GM21723 (cell line): ENCODE measurements at regions not wholly inside any gene's neighbourhood (a gene's known extent, or its start where the extent isn't known, plus 50 kb on each side); places are given as distances from the start of the nearest gene placed in this dataset.

Experiments used
- ATAC-seq: cut with Tn5 transposase; IDR thresholded peaks from one replicate; pipeline ENCODE4 v1.9.1; 2021; ENCODE audit warnings: mild to moderate bottlenecking, moderate library complexity; ENCODE audit not compliant: unreplicated experiment

DNA sequence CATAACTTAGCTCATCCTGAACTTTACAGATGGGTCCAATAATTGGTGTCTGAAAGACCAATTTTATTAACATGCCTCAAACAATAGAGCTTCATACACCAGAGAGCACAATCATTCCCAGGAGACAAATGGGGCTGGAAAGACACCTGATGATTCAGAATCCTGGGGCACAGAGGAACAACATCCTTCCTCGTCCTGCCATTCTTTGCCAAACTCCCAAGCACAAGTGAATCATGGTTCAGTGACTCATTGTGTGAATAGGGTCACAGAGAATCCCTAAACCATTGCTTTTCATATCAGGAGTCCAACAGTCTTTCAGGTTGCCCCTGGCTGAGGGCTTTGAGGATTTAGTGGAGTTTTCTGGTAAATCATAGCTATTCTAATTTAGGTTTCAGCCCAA is 266.4 kb upstream of the BMP2 start:
- ATAC-seq, result no peak

DNA sequence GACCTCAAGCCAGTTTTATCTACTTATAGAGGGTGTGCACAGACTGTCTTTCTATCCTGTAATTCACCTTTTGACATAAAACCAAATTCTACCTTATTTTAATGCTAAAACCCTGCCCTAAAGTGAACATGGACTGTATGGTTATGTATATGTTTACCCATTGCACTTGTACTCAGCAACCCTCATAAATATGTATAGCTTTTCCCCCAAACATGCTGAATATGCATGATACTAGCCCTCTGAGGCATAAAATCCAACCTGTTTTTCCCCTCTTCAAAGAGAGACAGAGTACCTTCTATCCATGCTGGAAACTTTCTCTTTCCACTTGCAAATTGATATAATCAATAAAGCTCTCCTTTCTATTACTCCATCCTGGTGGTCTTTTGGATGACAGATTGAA is 267.9 kb upstream of the BMP2 start:
- ATAC-seq, result no peak

DNA sequence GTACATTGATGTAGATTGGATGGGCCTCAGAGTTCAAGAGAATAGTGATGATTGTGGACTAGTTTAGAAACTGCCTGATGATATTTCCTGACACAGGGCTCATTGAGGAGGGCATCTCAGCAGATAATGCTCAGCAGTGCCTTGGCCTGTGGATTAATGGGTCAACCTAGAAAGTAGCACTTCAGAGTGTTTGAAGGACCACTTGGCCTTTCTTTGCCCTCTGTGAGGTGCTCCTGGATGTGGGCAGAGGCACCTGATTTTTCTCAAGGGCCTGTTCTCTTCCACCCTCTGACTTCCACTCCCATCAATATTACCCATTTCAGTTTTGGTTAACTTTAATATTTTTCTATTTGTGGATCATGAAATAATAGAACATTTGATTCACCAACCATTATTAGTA is 270.6 kb upstream of the BMP2 start:
- ATAC-seq, result no peak

DNA sequence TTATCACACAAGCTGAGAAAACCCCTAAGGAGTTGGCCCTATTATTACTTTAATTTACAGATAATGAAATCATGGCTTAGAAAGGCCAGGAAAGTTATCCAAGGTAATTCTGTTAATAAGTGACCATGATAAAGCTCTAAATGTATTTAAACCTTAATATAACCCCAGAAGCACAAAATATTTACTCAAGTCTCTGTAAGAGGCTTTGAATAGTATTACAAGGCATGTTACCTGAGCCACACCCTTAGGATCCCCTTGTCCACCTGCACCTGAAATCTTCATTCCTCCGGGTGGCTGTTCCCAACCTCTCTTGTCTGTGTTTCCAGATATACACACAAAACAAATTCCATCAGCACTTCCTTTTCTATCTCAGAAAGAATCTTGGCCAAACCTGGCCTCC is 271.6 kb upstream of the BMP2 start:
- ATAC-seq, result no peak

DNA sequence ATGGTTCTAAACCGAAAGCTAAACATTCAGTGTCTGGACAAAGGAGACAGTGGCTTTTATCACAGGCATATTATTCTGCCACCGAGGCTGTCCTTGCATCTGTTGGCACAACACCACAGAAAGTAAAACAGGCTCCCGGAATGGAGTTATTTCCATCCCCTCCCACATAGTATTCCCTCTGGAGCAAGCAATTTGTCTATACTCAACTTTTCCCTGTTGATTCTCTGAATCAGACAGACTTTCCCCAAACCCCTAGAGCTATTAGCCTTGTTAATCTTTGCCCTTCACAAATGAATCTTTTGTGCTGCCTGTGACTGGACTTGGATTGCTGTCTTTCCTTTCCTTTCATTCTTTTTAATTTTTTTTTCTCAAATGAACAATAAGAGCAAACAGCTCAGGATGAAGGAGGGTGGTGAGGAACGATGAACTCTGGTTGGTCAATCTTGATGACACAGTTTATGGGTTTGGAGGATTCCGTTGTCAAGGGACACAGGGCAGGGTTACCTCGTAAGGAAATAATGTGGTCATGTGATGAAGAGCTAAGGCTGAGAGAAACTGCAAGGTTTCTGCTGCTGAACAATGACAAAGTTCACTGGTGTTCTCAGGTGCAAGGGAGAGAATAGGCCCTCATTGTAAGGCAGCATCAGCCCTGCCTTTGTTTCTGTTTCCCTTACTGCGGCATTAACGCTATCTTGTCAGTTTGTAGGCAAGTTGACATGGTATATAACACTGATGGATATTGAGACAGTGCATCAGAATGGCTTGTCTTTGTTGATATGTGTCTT is 275.0 kb upstream of the BMP2 start:
- no peak for ATAC-seq

DNA sequence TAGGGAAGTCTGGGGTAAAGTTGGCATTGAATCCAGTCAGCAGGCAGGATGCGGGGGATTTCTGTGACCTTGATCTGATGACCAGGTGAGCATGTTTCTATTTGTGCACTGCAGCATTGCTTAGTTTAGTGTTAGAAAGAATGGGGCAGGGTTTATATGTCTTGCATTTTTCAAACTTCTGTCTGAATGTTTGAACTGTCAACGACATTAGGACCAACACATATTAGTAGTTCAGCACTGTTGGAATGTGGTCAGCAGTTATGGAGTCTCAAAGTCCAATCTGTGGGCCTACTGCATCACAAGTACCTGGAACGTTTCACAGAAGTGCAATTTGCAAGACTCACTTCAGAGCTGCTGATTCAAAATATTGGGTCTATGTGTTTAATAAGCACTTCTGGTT is 276.6 kb upstream of the BMP2 start:
- no peak for ATAC-seq

DNA sequence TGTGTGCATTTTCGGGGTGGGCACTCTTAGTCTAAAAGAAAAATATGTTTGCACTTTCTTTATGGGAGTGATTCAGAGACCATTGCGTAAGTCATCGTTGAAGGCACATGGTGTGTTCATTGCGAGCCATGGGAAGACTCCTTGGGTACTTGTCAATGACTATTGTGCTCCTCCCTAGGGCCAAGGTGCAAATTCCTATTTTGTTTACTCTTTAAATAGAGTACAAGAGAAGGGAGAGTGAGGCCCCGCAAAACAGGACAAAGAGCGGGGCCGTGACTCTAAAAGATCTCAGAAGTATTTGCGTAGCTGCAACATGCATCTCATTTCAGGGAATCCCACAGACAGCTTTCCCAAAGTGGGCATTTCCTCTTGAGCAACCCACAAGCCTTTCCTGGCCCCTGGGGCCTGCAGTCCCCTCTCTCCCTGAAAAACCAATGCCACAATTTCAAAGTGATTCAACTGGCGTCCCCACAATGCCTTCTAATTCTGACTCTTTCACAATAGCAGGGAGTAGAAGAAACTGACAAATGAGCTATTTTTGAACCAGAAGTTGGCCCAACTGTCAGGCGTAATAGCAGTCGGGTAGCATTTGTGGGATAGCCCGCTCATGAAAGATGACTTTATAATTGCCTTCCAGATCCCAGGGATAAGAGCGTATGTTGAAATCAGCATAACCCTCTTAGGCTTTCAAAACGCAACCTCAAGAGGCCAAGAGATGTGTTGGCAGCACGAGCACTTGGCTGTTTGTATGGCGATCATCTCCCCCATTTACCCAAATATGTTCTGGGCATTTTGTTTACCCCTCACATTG is 277.9 kb upstream of the BMP2 start:
- no peak for ATAC-seq

DNA sequence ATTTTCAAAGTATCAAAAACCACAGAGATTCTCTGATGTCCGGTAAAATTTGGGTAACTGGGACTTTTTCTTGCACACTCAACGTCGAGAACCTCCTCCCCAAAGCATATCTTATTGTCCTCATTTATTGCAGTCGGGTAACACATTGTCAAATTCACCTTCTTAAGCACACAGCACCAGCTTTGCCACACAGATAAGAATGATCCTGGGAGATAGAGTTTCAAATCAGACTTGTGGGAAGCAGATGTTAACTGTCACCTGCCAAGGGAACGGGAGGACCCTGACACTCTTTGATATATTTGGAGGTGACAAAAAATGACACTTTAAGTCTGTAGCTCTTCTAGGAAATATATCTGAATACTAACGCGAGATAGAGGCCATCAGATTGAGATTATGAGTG is 282.1 kb upstream of the BMP2 start:
- no peak for ATAC-seq

DNA sequence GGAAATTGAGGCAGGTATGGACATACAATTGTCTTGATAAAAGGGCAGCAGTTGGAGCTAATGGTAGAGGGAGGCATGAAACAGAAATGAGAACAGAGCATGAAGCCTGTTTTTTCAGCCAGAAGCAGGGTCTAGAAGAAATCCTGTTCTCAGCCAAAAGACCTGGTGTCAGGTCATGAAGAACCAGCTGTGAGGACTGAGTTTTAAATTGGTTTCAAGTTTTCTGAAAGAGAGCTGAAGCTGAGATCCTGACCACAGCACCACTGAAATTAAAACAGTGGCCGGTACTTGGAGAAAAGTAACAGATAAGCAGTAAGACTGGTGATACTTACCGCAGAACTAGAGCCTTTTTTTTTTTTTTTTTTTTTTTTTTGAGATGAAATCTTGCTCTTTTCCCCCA is 283.8 kb upstream of the BMP2 start:
- no peak for ATAC-seq

DNA sequence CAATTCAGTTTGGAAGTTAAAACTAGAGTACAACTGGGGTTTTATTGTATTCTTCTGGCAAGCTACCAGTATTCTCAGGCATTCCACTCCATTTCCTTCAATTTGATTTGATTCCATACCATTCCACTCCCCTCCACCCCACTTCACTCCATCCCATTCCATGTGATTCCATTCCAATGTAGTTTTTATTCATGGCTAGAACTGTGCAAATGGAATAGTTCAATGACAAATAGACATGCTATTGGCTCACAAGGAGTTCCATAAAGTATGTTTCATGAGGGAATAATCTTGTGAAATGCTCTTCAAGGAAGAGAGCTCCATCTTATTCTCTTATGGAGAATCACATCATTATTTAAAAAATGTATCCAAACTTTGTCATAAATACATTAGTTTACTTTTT is 285.0 kb upstream of the BMP2 start:
- no peak for ATAC-seq

DNA sequence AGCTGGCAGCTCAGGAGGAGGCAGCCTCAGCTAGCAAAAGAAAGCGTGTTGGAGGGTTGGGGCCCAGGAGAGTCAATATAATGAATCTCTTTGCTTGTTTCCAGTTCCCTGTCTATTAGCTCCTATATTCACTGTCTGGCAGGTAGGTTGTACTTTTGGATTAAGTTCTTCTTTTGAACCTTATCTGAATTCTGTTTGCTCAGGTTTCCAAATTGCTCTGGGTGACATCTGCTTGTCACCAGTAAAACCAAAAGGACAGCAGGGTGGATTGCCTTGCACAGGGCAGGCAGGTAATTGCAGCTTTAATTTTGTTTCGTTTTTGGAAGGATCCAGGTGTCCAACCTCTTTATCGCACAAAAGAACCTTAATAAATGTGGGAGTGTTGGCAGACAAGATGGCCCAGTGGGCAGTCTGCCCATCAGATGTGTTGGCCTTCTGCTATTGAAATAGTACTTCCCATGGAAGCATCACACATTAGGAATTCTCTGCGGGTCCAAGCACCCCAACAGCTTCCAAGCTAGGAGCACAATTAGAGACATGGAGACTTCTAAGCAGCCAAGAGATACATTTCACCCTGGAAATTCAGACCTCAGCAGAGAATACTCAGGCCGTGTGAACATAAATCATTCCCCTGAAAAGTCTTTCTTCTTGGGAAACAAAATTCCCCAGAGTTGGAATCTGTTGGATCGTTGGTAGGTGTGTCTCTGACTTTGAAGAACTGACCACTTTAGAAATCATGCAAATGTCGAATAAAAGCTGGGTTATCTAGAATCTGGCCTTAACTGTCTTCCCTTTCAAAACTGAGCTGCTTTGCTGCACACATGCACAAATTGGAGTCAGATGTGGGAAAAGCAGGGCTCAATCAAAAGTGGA is 286.9 kb upstream of the BMP2 start:
- no peak for ATAC-seq

DNA sequence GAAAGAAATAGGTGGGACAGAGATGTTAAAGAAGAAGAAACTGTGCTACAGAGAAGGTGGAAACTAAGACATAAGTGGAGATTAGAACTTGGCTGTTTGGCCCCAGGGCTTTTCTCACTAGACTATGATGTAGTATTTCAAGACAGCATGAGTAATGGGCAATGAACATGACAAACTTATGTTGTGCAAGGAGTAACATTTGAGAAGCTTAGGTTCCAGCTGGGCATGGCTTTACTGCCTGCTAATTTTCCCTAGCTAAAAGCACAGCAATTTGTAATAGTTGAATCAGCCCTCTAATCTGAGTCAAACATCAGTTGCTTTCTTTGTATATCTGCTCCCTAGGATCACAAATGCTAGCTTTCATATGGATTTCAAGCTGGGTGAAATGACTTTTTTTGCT is 294.3 kb upstream of the BMP2 start:
- ATAC-seq, result no peak

DNA sequence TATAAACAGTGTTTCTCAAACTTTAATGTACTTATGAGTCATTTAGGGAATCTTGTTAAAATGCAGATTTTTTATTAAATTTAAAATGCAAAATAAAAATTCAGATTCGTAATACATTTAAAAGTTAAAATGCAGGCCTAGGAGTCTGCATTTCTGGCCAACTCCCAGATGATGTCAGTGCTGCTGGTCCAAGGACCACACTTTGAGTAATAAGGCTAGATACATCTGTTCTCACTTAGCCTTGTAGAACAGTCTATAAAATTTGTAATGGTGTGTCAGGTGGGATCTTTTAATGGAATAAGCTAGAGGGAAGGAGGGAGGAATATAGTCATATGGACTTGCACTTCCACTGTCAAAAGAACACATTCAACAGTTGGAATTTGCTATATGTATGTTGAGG is 295.6 kb upstream of the BMP2 start:
- ATAC-seq, result no peak

DNA sequence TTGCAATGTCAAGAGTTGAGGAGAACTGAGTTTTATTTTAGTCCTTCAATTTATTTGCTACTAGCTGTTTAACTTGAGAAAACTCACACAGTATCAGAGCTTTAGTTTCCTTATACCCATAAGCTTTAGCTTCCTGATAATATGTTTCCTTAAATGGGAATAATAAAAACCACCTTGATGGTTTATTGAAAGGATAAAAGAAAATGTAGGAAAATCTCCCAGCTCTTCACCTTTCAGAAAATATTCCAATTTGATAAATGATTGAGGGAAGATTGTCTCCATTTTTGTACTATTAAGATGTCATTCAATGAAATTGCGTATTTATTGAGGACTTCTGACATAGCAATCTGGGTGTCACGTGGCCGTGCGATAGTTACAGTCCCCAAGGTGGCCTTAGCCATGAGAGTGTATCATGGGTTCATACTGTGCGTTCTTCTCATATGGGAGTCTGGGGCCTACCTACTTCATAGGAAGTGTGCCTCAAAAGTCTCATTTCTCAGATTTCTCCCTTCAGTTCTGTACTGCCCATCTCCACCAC is 296.3 kb upstream of the BMP2 start:
- ATAC-seq, result no peak

DNA sequence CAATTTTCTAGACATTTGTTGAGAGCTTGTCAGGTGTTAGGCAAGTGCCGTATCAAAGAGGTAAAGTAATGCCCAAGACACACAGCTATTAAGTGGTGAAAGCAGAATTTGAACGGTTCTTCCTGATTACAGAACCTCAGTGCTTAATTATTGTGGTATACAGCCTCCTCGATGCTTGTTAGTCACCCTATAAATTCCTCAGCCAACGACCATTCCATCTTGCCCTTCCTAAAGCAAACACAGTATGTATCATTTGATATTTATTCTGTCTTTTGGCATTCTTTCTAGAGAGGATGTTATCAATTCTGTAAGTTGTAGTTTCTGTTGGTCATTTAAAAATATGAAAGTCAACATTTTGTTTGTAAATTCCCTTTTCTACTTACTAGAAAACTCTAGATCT is 297.8 kb upstream of the BMP2 start:
- ATAC-seq, result no peak

DNA sequence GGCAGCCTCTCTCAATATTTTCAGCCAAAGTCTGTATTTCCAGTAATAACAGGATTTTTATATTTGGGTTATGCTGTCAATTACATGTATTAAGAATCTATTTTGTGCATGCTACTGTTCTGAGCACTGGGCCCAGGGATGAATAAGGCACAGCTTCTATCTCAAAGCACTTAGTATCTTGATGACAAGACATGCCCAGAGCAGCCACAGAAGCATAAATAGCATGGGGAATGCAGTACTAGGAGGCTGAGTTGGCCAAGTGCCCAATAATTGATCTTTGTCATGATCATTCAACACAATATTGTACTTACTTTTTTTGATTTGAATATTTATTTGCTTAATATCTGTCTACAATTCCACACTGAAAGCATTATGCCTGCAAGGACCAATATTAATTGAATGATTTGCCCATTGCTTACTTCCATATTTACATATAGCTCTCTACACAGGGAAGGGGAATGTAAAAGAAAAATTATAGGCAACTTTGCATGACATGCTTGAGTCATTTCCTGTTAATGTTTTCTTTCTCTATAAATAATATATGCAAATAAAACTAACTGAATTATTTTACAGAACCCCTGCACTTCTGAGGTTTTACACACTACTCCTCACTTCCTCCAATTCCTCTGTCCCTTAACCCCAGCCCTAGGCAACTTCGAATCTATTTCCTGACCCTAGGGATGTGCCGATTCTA is 298.9 kb upstream of the BMP2 start:
- no peak for ATAC-seq

DNA sequence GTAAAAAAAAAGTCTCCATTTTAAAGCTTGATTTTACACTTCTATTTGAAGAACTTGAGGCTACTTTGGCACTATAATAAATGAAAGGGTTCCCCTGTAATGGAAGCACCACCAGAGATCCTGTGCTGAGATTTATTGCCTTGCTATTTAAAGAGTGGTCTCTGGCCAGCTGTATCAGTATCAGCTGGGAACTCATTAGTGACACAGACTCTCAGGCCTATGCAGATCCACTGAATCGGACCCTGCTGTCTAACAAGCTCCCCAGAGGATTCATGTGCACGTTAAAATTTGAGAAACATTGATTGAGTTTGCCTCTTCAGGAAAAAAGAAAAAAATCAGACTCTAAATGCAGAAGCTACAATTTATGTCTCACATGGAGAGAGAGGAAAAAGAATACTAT is 299.9 kb upstream of the BMP2 start:
- ATAC-seq, result no peak

DNA sequence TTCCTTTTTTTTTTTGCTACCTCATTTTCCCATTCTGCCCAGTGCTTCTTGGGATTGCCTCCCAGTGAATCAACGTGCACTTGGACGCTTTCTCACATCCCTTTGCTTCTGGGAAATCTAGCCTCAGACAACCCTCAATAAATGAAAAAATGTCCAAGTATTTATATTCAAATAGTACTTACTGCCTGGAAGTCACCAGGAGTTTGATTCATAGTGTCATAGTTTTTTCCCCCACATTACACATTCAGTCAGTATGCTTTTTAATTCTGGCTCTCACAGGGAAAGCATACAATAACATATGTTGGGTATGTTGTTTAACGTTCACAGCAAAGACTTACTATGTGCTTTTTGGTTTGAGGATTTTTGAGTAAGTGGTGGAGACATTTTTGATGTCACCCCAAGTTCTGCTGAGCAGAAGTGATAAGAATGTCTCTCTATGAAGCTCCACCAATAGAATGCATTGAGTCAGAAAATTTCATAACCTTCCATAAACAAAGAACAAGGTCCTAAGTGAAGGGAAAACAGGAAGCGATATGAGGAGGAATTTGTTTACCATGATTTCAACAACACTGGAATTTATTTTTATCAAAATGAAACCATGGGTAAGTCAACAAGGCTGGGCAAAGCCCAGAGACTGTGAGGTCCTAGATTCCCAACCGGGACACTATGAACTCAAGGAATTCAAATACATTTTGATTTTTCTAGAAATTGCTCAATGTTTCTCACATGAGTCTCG is 301.2 kb upstream of the BMP2 start:
- no peak for ATAC-seq

DNA sequence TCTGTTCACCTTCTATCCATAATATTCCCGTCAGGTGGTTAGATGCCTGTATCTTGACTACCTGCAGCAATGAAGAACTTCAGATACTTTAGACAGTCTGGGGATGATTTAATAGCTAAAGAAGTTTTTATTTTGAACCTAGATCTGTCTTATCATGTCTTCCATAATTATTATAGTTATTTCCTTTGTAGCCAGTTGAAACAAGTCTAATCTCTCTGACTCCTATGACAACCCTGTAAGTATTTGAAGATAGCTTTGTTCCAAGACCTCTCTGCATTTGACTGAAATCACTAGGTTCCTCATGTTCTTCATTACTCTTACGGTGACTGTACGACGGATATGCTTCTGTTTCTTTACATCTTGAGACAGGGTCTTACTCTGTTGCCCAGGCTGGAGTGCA is 316.6 kb upstream of the BMP2 start:
- no peak for ATAC-seq

DNA sequence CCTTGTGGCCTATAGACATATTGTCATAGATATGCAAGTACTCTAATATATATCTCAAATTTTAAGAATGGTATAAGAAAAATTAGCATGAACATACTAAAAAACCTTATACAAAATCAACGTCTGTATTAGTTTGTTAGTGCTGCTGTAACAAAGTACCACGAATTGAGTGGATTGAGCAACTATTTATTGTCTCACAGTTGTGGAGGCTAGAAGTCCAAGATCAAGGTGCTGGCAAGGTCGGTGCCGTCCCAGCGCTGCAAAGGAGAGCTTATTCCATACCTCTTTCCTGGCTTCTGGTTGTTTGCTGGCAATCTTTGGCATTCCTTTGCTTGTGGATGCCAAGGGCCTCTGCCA is 317.6 kb upstream of the FERMT1 start:
- ATAC-seq, result no peak
